MM.1S (cell line): ENCODE measurements at regions not wholly inside any gene's neighbourhood (a gene's known extent, or its start where the extent isn't known, plus 50 kb on each side); places are given as distances from the start of the nearest gene placed in this dataset.

Source experiments
- DNase-seq: peaks from one replicate; pipeline ENCODE4 v3.0.0-alpha.2; 2015
- H2AFZ ChIP-seq: fragments of 300-600 bp; sonication (generic); 2 replicates; pipeline ENCODE4 v1.6.0; 2016; ENCODE audit warnings: antibody characterized with exemption, low read length
- H3F3A ChIP-seq: fragments of 300-600 bp; sonication (generic); 2 replicates; pipeline ENCODE4 v1.6.1; 2016; ENCODE audit warnings: mild to moderate bottlenecking, antibody characterized with exemption, low read length, moderate library complexity, mixed read lengths; ENCODE audit not compliant: insufficient read depth
- H3K27ac ChIP-seq: fragments of 300-600 bp; sonication (generic); 2 replicates; pipeline ENCODE4 v1.5.1; 2016; ENCODE audit warnings: mild to moderate bottlenecking, low read length
- H3K27me3 ChIP-seq: fragments of 300-600 bp; sonication (generic); replicated peaks from 2 replicates; pipeline ENCODE4 v1.6.0; 2016; ENCODE audit warnings: low read length; ENCODE audit not compliant: insufficient read depth
- H3K36me3 ChIP-seq: fragments of 300-600 bp; sonication (generic); replicated peaks from 2 replicates; pipeline ENCODE4 v1.6.1; 2016; ENCODE audit warnings: mild to moderate bottlenecking, low read length, mixed read lengths; ENCODE audit not compliant: insufficient read depth
- H3K4me1 ChIP-seq: fragments of 300-600 bp; sonication (generic); 2 replicates; pipeline ENCODE4 v1.6.1; 2016; ENCODE audit warnings: low read length, mixed read lengths
- H3K4me2 ChIP-seq: fragments of 300-600 bp; sonication (generic); 2 replicates; pipeline ENCODE4 v1.6.0; 2016; ENCODE audit warnings: low read depth, low read length
- H3K4me3 ChIP-seq: fragments of 300-600 bp; sonication (generic); 2 replicates; pipeline ENCODE4 v1.5.1; 2016; ENCODE audit warnings: low read length, mixed read lengths
- H3K79me2 ChIP-seq: fragments of 300-600 bp; sonication (generic); 2 replicates; pipeline ENCODE4 v1.6.1; 2016; ENCODE audit warnings: mixed run types, low read length, mixed read lengths
- H3K9ac ChIP-seq: fragments of 300-600 bp; sonication (generic); 2 replicates; pipeline ENCODE4 v1.6.1; 2016; ENCODE audit warnings: low read length, mixed read lengths
- H3K9me2 ChIP-seq: fragments of 300-600 bp; sonication (generic); replicated peaks from 2 replicates; pipeline ENCODE4 v1.6.1; 2016; ENCODE audit warnings: mild to moderate bottlenecking, low read length, mixed read lengths; ENCODE audit not compliant: insufficient read depth
- H3K9me3 ChIP-seq: fragments of 300-600 bp; sonication (generic); replicated peaks from 2 replicates; pipeline ENCODE4 v1.6.1; 2016; ENCODE audit warnings: mild to moderate bottlenecking, low read length, mixed read lengths; ENCODE audit not compliant: insufficient read depth
- H4K20me1 ChIP-seq: fragments of 300-600 bp; sonication (generic); 2 replicates; pipeline ENCODE4 v1.6.1; 2016; ENCODE audit warnings: mild to moderate bottlenecking, low read length, moderate library complexity, mixed read lengths; ENCODE audit not compliant: insufficient read depth
- CTCF ChIP-seq: fragments of 300-600 bp; sonication (generic); IDR thresholded peaks from 2 replicates; pipeline ENCODE4 v1.5.1; 2016; ENCODE audit warnings: antibody characterized with exemption, low read length, mixed read lengths
- EZH2 ChIP-seq: fragments of 300-600 bp; sonication (generic); optimal IDR thresholded peaks from 2 replicates; pipeline ENCODE3; 2017; ENCODE audit warnings: low read depth, mild to moderate bottlenecking, antibody characterized with exemption, low read length, mixed read lengths
- EZH2phosphoT487 ChIP-seq: fragments of 300-600 bp; sonication (generic); IDR thresholded peaks from 2 replicates; pipeline ENCODE4 v1.6.1; 2018; ENCODE audit warnings: antibody characterized with exemption, low read length

- no peak overlapping the region for H2AFZ ChIP-seq
- no peaks in the 10 kb centered on the region for H3K4me1 ChIP-seq
- TF ChIP-seq EZH2phosphoT487 (no peak), CTCF (no peak), EZH2 (no peak)
- DNase-seq: no peak
- H3K79me2 ChIP-seq: no peaks in the 10 kb centered on the region
- no peaks in the 10 kb centered on the region for H3K27me3 ChIP-seq
- no peaks in the 10 kb centered on the region for H3K9me2 ChIP-seq
- H3K4me3 ChIP-seq: no peak overlapping the region
- H3F3A ChIP-seq: no peaks in the 10 kb centered on the region
- no peak overlapping the region for H3K9ac ChIP-seq
- no peak overlapping the region for H3K4me2 ChIP-seq
- H3K27ac ChIP-seq: no peak overlapping the region
- no peaks in the 10 kb centered on the region for H4K20me1 ChIP-seq
- H3K9me3 ChIP-seq: no peaks in the 10 kb centered on the region
- no peaks in the 10 kb centered on the region for H3K36me3 ChIP-seq
Observed at GRCh38 chr2:126788113-126788512, 110.6 kb upstream of the TEX51 start.

GRCh38 chr2:126788652-126789051 lies 110.0 kb upstream of the TEX51 start:
- Histone ChIP-seq H3K79me2 (no peaks in the 10 kb centered on the region), H2AFZ (no peak overlapping the region), H3K36me3 (no peaks in the 10 kb centered on the region), H3K4me1 (no peaks in the 10 kb centered on the region), H3K27ac (no peak overlapping the region), H3K9me2 (no peaks in the 10 kb centered on the region), H3F3A (no peaks in the 10 kb centered on the region), H3K4me3 (no peak overlapping the region), H4K20me1 (no peaks in the 10 kb centered on the region), H3K9ac (no peak overlapping the region), H3K9me3 (no peaks in the 10 kb centered on the region), H3K27me3 (no peaks in the 10 kb centered on the region), H3K4me2 (no peak overlapping the region)
- no peak for TF ChIP-seq CTCF
- no peak for TF ChIP-seq EZH2phosphoT487
- DNase-seq: no peak

GRCh38 chr2:126790987-126791780 lies 107.5 kb upstream of the TEX51 start:
- no peak for TF ChIP-seq CTCF
- TF ChIP-seq EZH2: no peak
- no peak for TF ChIP-seq EZH2phosphoT487
- H3K9me3 ChIP-seq: no peaks in the 10 kb centered on the region
- H3K9me2 ChIP-seq: no peaks in the 10 kb centered on the region

More at GRCh38 chr2:126790987-126791780, 107.5 kb upstream of the TEX51 start:
- H3K79me2 ChIP-seq: no peaks in the 10 kb centered on the region
- no peaks in the 10 kb centered on the region for H3F3A ChIP-seq
- H4K20me1 ChIP-seq: no peaks in the 10 kb centered on the region
- no peaks in the 10 kb centered on the region for H3K27me3 ChIP-seq
- no peak overlapping the region for H2AFZ ChIP-seq
- no peaks in the 10 kb centered on the region for H3K4me1 ChIP-seq
- no peak overlapping the region for H3K27ac ChIP-seq
- no peaks in the 10 kb centered on the region for H3K36me3 ChIP-seq
- no peak overlapping the region for H3K4me2 ChIP-seq
- DNase-seq: no peak
- no peak overlapping the region for H3K9ac ChIP-seq
- no peak overlapping the region for H3K4me3 ChIP-seq
